ENCODE measurements at regions not wholly inside any gene's neighbourhood (a gene's known extent, or its start where the extent isn't known, plus 50 kb on each side); places are given as distances from the start of the nearest gene placed in this dataset.

DNA sequence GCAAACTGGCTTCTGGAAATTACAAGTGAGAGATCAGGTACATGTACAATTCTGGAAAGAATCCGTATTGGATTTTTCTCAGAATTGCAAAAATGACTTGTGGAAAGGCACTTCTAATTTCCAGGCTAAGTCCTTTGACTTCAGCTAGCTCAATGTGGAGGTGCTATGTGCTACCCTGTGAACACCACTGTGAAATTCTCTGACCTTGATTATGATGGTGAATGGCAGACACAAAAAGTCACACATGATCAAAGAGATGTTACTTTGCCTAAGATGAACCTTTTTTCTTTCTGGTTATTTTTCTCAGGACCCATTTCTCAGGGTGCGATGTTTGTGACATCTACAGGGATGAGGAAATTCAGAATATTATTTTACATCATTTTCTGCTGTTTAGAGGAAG, 856.6 kb upstream of the VRK2 start:
- no peak for TF ChIP-seq EZH2 (IDR thresholded peaks at IDR 0.05)
- TF ChIP-seq, protein P1, sequence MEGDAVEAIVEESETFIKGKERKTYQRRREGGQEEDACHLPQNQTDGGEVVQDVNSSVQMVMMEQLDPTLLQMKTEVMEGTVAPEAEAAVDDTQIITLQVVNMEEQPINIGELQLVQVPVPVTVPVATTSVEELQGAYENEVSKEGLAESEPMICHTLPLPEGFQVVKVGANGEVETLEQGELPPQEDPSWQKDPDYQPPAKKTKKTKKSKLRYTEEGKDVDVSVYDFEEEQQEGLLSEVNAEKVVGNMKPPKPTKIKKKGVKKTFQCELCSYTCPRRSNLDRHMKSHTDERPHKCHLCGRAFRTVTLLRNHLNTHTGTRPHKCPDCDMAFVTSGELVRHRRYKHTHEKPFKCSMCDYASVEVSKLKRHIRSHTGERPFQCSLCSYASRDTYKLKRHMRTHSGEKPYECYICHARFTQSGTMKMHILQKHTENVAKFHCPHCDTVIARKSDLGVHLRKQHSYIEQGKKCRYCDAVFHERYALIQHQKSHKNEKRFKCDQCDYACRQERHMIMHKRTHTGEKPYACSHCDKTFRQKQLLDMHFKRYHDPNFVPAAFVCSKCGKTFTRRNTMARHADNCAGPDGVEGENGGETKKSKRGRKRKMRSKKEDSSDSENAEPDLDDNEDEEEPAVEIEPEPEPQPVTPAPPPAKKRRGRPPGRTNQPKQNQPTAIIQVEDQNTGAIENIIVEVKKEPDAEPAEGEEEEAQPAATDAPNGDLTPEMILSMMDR (IDR thresholded peaks at IDR 0.05): no peak
